Right cardiac atrium (tissue), 5 donors: ENCODE measurements at regions not wholly inside any gene's neighbourhood (a gene's known extent, or its start where the extent isn't known, plus 50 kb on each side); places are given as distances from the start of the nearest gene placed in this dataset.

ENCODE experiments used
- ATAC-seq, 2 donors: fragments of 200-7000 bp; cut with Tn5 transposase; one replicate each; pipeline versions ENCODE4 v1.8.0 to v1.9.1; 2020; ENCODE audit warnings: moderate library complexity in 2 of 2, mild to moderate bottlenecking in 1 of 2
- DNase-seq, 3 donors: peaks; one replicate each; pipeline ENCODE4 v3.0.0-alpha.2; 2020
- H3K27ac ChIP-seq: one replicate; pipeline ENCODE4 v1.5.1; 2013; ENCODE audit warnings: mild to moderate bottlenecking, low read length, control low read depth, moderate library complexity
- H3K27me3 ChIP-seq: one replicate; pipeline ENCODE4 v1.6.1; 2013; ENCODE audit not compliant: control insufficient read depth, insufficient read depth
- H3K4me1 ChIP-seq: one replicate; pipeline ENCODE4 v1.6.1; 2013; ENCODE audit warnings: low read length; ENCODE audit not compliant: control insufficient read depth, insufficient read depth
- H3K4me3 ChIP-seq: one replicate; pipeline ENCODE4 v1.5.1; 2013; ENCODE audit warnings: low read length, control low read depth
- H3K9me3 ChIP-seq: one replicate; pipeline ENCODE4 v1.6.1; 2013; ENCODE audit warnings: low read length; ENCODE audit not compliant: control insufficient read depth
- WGBS: extraction: QIAGEN DNeasy Blood & Tissue Kit; methylation state at CpG from one replicate; pipeline ENCODE4 v1.1.7; 2013; 5-methylcytosine and 5-hydroxymethylcytosine counted together
- intact Hi-C, 4 donors: fragments of 100-400 bp; cut with DNase I; formaldehyde crosslinking; loops; one replicate each; pipeline versions ENCODE4 v1.11.0 to v1.14.0; 2022 to 2023
- donor health status: healthy with polysubstance abuse.
- donor health status: DM: no; HTN: yes; CAD: no.
- donor health status: DM: no; HTN: no; CAD: no.
- donor health status: DM: no; HTN: yes; CAD: no; lungs with severe emphysema.
- donor health status: DM: yes; HTN: yes; CAD: no.

DNA sequence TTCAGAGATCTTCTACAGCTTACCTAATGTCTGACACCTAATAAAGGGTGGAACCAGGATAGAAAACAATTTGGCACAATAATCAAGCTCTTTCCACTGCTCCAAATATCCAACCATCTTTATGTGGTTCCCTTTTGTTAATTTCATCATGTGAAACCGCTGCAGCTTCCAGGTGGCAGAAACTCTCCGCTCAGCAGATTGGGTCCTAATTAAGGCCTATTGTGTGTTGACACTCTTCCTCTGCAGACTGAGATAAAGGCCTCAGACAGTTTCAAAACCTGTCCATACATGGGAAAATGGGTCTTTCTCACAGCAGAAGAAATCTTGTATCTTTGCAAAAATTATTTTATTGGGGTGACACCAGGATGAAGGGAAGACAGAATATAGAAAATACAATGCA lies 1002.4 kb upstream of the SEMA6D start:
- WGBS, result 70% methylated on average over 2 of the region's 2 CpGs
- Histone ChIP-seq H3K27ac (no peak overlapping the region), H3K4me3 (no peak overlapping the region), H3K9me3 (no peaks in the 10 kb centered on the region), H3K4me1 (no peaks in the 10 kb centered on the region), H3K27me3 (no peaks in the 10 kb centered on the region)
- ATAC-seq, result no peak
- intact Hi-C loops, result loop anchor here in 1 of 4 donors (5.0 kb wide), 1 partner anchor 82 kb away; no protein-coding TSS in a partner anchor
- DNase-seq, result no peak

- Histone ChIP-seq H3K27ac (no peak overlapping the region), H3K4me3 (no peak overlapping the region), H3K9me3 (no peaks in the 10 kb centered on the region), H3K4me1 (no peaks in the 10 kb centered on the region), H3K27me3 (no peaks in the 10 kb centered on the region)
- no peak for DNase-seq
- WGBS, result 76% methylated on average over 2 of the region's 2 CpGs
- intact Hi-C loops, result no loop called here
- ATAC-seq, result no peak
Measured at GRCh38 chr15:46723308-46723707, 994.0 kb upstream of the SEMA6D start.

- intact Hi-C loops, result no loop called here
- no peaks in the 10 kb centered on the region for H3K27me3 ChIP-seq
- H3K4me1 ChIP-seq, result no peaks in the 10 kb centered on the region
- no peak for DNase-seq
- H3K27ac ChIP-seq, result no peak overlapping the region
- ATAC-seq, result no peak
- H3K9me3 ChIP-seq, result no peaks in the 10 kb centered on the region
- H3K4me3 ChIP-seq, result no peak overlapping the region
- WGBS, result 93% methylated on average over 1 of the region's 1 CpG
Measured at GRCh38 chr15:46732060-46732459, 985.2 kb upstream of the SEMA6D start.

GRCh38 chr15:46735115-46735514 lies 982.2 kb upstream of the SEMA6D start:
- DNase-seq (no peak), ATAC-seq (no peak)
- WGBS, result 58% methylated on average over 4 of the region's 4 CpGs
- Histone ChIP-seq H3K27ac (no peak overlapping the region), H3K4me3 (no peak overlapping the region), H3K27me3 (no peaks in the 10 kb centered on the region), H3K4me1 (no peaks in the 10 kb centered on the region), H3K9me3 (no peaks in the 10 kb centered on the region)
- intact Hi-C loops, result no loop called here

- ATAC-seq (no peak), DNase-seq (no peak)
- no peak overlapping the region for H3K4me3 ChIP-seq
- no peaks in the 10 kb centered on the region for H3K9me3 ChIP-seq
- intact Hi-C loops, result no loop called here
- no peaks in the 10 kb centered on the region for H3K27me3 ChIP-seq
- H3K4me1 ChIP-seq, result no peaks in the 10 kb centered on the region
- H3K27ac ChIP-seq, result no peak overlapping the region
- WGBS, result 48% methylated on average over 3 of the region's 3 CpGs
Measured at GRCh38 chr15:46751303-46751702, 966.0 kb upstream of the SEMA6D start.

DNA sequence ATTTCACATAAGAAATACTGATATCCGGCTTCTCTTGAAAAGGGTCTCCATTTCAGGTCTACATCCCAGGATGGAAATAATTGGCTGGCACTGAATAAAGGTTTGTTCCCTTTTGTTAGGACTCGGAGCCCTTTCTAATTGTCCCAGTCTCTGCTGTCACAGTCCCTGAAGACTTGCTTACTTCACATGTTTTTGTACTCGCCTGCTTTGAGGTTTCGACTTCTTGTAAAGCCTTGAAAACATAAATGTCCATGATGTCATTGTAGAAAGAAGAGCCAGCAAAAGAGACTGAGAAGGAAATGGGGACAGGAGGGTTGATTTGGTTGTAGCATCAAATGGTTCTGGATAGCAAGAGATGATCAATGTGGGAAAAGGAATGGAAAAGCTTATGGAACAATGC lies 963.4 kb upstream of the SEMA6D start:
- Histone ChIP-seq H3K27ac (no peak overlapping the region), H3K4me3 (no peak overlapping the region), H3K27me3 (no peaks in the 10 kb centered on the region), H3K9me3 (no peaks in the 10 kb centered on the region), H3K4me1 (no peaks in the 10 kb centered on the region)
- intact Hi-C loops, result no loop called here
- 81% methylated on average over 4 of the region's 4 CpGs for WGBS
- DNase-seq, result no peak
- no peak for ATAC-seq

- no peaks in the 10 kb centered on the region for H3K27me3 ChIP-seq
- no peak overlapping the region for H3K4me3 ChIP-seq
- H3K27ac ChIP-seq, result no peak overlapping the region
- DNase-seq (no peak), ATAC-seq (no peak)
- WGBS, result 96% methylated on average over 1 of the region's 1 CpG
- no peaks in the 10 kb centered on the region for H3K4me1 ChIP-seq
- intact Hi-C loops, result no loop called here
- H3K9me3 ChIP-seq, result no peaks in the 10 kb centered on the region
Measured at GRCh38 chr15:46763091-46763490, 954.2 kb upstream of the SEMA6D start.

DNA sequence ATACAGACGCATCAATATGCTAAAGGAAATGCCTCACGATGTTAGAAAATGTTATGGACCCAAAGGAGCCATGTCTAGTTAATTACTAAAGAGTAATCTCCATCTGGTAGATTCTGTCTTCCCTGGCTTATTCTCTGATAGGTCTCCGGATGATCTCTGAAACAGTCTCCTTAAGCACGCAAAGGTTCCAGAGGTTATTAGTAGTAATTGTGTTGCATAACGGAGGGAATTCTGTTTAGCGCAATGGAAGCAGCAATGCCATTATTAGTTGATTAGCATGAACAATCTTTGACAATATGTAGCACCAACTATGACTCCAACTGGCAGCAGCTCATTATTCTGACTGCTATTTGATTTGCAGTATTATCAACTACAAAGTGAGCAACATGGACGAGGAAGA lies 952.5 kb upstream of the SEMA6D start:
- H3K4me3 ChIP-seq, result no peak overlapping the region
- 92% methylated on average over 7 of the region's 7 CpGs for WGBS
- intact Hi-C loops, result no loop called here
- H3K27ac ChIP-seq, result no peak overlapping the region
- DNase-seq (no peak), ATAC-seq (no peak)
- no peaks in the 10 kb centered on the region for H3K4me1 ChIP-seq
- H3K9me3 ChIP-seq, result peaks cover 2% of the 10 kb centered on the region
- no peaks in the 10 kb centered on the region for H3K27me3 ChIP-seq

DNA sequence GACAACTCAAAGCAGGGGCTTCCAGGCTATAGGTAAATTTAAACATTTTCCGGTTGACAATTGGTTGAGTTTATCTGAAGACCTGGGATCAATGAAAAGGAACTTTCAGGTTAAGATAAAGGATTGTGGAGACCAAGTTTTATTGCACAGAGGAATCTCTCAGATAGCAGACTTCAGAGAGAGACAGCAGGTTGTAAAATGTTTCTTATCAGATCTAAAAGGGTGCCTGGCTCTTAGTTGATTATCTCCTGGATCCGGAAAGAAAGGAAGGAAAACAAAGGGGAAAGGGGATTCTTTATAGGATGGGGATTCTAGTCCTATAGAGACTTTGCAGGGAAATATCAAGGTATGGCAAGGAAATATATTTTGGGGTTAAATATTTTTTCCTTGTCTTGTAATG lies 951.3 kb upstream of the SEMA6D start:
- H3K4me1 ChIP-seq, result no peaks in the 10 kb centered on the region
- intact Hi-C loops, result no loop called here
- H3K27ac ChIP-seq, result no peak overlapping the region
- peaks cover 2% of the 10 kb centered on the region for H3K9me3 ChIP-seq
- DNase-seq (no peak), ATAC-seq (no peak)
- no peaks in the 10 kb centered on the region for H3K27me3 ChIP-seq
- no peak overlapping the region for H3K4me3 ChIP-seq
- 66% methylated on average over 2 of the region's 2 CpGs for WGBS

- Histone ChIP-seq H3K4me3 (no peak overlapping the region), H3K27ac (no peak overlapping the region), H3K4me1 (no peaks in the 10 kb centered on the region), H3K9me3 (peaks cover 2% of the 10 kb centered on the region), H3K27me3 (no peaks in the 10 kb centered on the region)
- WGBS, result 88% methylated on average over 8 of the region's 8 CpGs
- DNase-seq (no peak), ATAC-seq (no peak)
- intact Hi-C loops, result no loop called here
Measured at GRCh38 chr15:46768287-46768686, 949.0 kb upstream of the SEMA6D start.

DNA sequence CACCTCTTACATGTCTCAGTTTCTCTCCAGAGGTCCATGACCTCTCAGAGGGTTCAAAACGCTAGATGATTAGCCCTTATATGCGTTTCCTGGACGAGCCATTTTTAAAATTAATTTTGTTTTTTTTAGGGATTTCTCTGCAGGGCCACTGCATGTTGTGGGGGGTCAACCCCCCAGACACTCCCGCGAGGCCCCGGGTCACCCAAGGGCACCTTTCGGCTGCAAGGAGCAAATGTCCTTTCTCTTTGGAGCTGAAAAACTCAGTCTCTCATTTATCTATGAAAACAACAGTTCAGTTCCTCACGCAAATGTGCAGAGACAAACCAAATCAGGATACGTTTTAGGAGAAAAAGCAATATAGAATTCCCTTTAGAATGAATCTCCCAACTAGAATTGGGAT lies 944.3 kb upstream of the SEMA6D start:
- Histone ChIP-seq H3K4me3 (no peak overlapping the region), H3K9me3 (peaks cover 2% of the 10 kb centered on the region), H3K27me3 (no peaks in the 10 kb centered on the region), H3K4me1 (no peaks in the 10 kb centered on the region), H3K27ac (no peak overlapping the region)
- ATAC-seq (no peak), DNase-seq (no peak)
- intact Hi-C loops, result no loop called here
- WGBS, result 85% methylated on average over 9 of the region's 9 CpGs

- Histone ChIP-seq H3K4me3 (no peak overlapping the region), H3K27me3 (no peaks in the 10 kb centered on the region), H3K27ac (no peak overlapping the region), H3K4me1 (no peaks in the 10 kb centered on the region), H3K9me3 (no peaks in the 10 kb centered on the region)
- ATAC-seq (no peak), DNase-seq (no peak)
- intact Hi-C loops, result no loop called here
- WGBS, result 90% methylated on average over 5 of the region's 5 CpGs
Measured at GRCh38 chr15:46778876-46779275, 938.4 kb upstream of the SEMA6D start.
